ENCODE measurements at regions not wholly inside any gene's neighbourhood (a gene's known extent, or its start where the extent isn't known, plus 50 kb on each side); places are given as distances from the start of the nearest gene placed in this dataset.

DNA sequence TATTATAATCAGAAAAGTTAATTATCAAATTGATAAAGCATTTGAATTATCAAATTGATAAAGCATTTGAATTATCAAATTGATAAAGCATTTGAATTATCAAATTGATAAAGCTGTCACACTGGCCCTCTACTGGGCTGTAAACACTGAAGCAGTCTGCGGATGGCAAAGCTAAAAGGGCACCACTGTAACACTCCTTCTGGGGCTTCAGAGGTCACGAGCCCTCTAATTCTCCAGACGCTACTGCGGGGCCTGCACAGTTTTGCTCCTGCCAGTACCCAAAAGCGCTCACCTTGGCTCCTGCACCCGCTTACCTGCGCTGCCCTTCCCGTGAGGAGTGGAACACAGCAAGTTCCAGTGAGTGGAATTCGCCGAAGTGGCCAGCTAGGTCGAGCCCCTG is 409.0 kb upstream of the KCNMB2 start:
- Mint-ChIP-seq H3K4me3 (no peak overlapping the region), H3K27me3 (no peaks in the 10 kb centered on the region), H3K4me1 (no peaks in the 10 kb centered on the region), H3K9me3 (ENCODE audit: insufficient read depth) (no peaks in the 10 kb centered on the region), H3K27ac (no peak overlapping the region)
- no peak for TF ChIP-seq CTCF (IDR thresholded peaks at IDR 0.05)
- no peak for TF ChIP-seq EZH2 (IDR thresholded peaks at IDR 0.05; ENCODE audit: borderline replicate concordance, insufficient read depth, low read depth, low read length, poor library complexity, severe bottlenecking)
- ATAC-seq (ENCODE audit: low read depth) (no peak), DNase-seq (no peak)
- H3K9me3 ChIP-seq (ENCODE audit: control extremely low read depth in 1 of 3, control insufficient read depth in 2 of 3, insufficient read depth in 1 of 3, low read length in 2 of 3) = no peaks in the 10 kb centered on the region
- H3K4me3 ChIP-seq (ENCODE audit: control extremely low read depth in 1 of 5, extremely low read depth in 1 of 5, insufficient read depth in 1 of 5, low read depth in 2 of 5, low read length in 4 of 5) = no peak overlapping the region
- H3K4me1 ChIP-seq (ENCODE audit: control insufficient read depth in 2 of 2, insufficient read depth in 2 of 2, low read length in 2 of 2) = no peaks in the 10 kb centered on the region
- H3K27me3 ChIP-seq (replicated peaks in 1 of 4; ENCODE audit: control extremely low read depth in 1 of 4, control insufficient read depth in 3 of 4, insufficient read depth in 4 of 4, low read length in 3 of 4) = peaks cover 0 to 2% (median 0%) of the 10 kb centered on the region in 4 experiments
- intact Hi-C loops (cut with micrococcal nuclease) = no loop called here
- no peak overlapping the region for H3K9ac ChIP-seq (ENCODE audit: low read length)
- no peak overlapping the region for H2AFZ ChIP-seq (ENCODE audit: insufficient read depth, low read depth, low read length, poor library complexity, severe bottlenecking)
- no peaks in the 10 kb centered on the region for H3K79me2 ChIP-seq (ENCODE audit: control insufficient read depth, insufficient read depth, low read length)
- H4K20me1 ChIP-seq (ENCODE audit: control insufficient read depth, insufficient read depth, low read length, poor library complexity, severe bottlenecking) = no peaks in the 10 kb centered on the region
- H3K4me2 ChIP-seq (replicated peaks; ENCODE audit: low read depth, low read length, poor library complexity, severe bottlenecking) = no peak overlapping the region
- no peak overlapping the region for H3K27ac ChIP-seq (ENCODE audit: low read length in 2 of 2)
- no peaks in the 10 kb centered on the region for H3K36me3 ChIP-seq (replicated peaks in 1 of 2; ENCODE audit: control extremely low read depth in 1 of 2, control insufficient read depth in 1 of 2, extremely low read depth in 1 of 2, insufficient read depth in 2 of 2, low read length in 1 of 2)
- WGBS (ENCODE audit: insufficient coverage) = 100% methylated on average over 7 of the region's 11 CpGs
- ChIA-PET CTCF (no interaction called here), POLR2A (no interaction called here)

- H3K9me3 Mint-ChIP-seq (ENCODE audit: insufficient read depth) = no peaks in the 10 kb centered on the region
- DNase-seq (no peak), ATAC-seq (ENCODE audit: low read depth) (no peak)
- H3K9ac ChIP-seq (ENCODE audit: low read length) = no peak overlapping the region
- H3K4me3 ChIP-seq (ENCODE audit: control extremely low read depth in 1 of 5, extremely low read depth in 1 of 5, insufficient read depth in 1 of 5, low read depth in 2 of 5, low read length in 4 of 5) = no peak overlapping the region
- ChIA-PET CTCF (no interaction called here), POLR2A (no interaction called here)
- H3K27ac ChIP-seq (ENCODE audit: low read length in 2 of 2) = no peak overlapping the region
- H3K79me2 ChIP-seq (ENCODE audit: control insufficient read depth, insufficient read depth, low read length) = no peaks in the 10 kb centered on the region
- TF ChIP-seq EZH2 (IDR thresholded peaks at IDR 0.05; ENCODE audit: borderline replicate concordance, insufficient read depth, low read depth, low read length, poor library complexity, severe bottlenecking) (no peak), CTCF (IDR thresholded peaks at IDR 0.05) (no peak)
- no peak overlapping the region for H3K4me3 Mint-ChIP-seq
- peaks cover 0 to 2% (median 0%) of the 10 kb centered on the region in 4 experiments for H3K27me3 ChIP-seq (replicated peaks in 1 of 4; ENCODE audit: control extremely low read depth in 1 of 4, control insufficient read depth in 3 of 4, insufficient read depth in 4 of 4, low read length in 3 of 4)
- no peaks in the 10 kb centered on the region for H3K4me1 Mint-ChIP-seq
- H3K4me1 ChIP-seq (ENCODE audit: control insufficient read depth in 2 of 2, insufficient read depth in 2 of 2, low read length in 2 of 2) = no peaks in the 10 kb centered on the region
- intact Hi-C loops (cut with micrococcal nuclease) = no loop called here
- WGBS (ENCODE audit: insufficient coverage) = no CpG with 5 or more reads among the region's 1 CpG
- H2AFZ ChIP-seq (ENCODE audit: insufficient read depth, low read depth, low read length, poor library complexity, severe bottlenecking) = no peak overlapping the region
- no peaks in the 10 kb centered on the region for H4K20me1 ChIP-seq (ENCODE audit: control insufficient read depth, insufficient read depth, low read length, poor library complexity, severe bottlenecking)
- H3K27me3 Mint-ChIP-seq = no peaks in the 10 kb centered on the region
- peaks cover 0 to 3% (median 0%) of the 10 kb centered on the region in 3 donors for H3K9me3 ChIP-seq (ENCODE audit: control extremely low read depth in 1 of 3, control insufficient read depth in 2 of 3, insufficient read depth in 1 of 3, low read length in 2 of 3)
- H3K4me2 ChIP-seq (replicated peaks; ENCODE audit: low read depth, low read length, poor library complexity, severe bottlenecking) = no peak overlapping the region
- no peak overlapping the region for H3K27ac Mint-ChIP-seq
- no peaks in the 10 kb centered on the region for H3K36me3 ChIP-seq (replicated peaks in 1 of 2; ENCODE audit: control extremely low read depth in 1 of 2, control insufficient read depth in 1 of 2, extremely low read depth in 1 of 2, insufficient read depth in 2 of 2, low read length in 1 of 2)
Observed at GRCh38 chr3:178129109-178129508, 407.1 kb upstream of the KCNMB2 start.
